ENCODE measurements at regions not wholly inside any gene's neighbourhood (a gene's known extent, or its start where the extent isn't known, plus 50 kb on each side); places are given as distances from the start of the nearest gene placed in this dataset.

DNA sequence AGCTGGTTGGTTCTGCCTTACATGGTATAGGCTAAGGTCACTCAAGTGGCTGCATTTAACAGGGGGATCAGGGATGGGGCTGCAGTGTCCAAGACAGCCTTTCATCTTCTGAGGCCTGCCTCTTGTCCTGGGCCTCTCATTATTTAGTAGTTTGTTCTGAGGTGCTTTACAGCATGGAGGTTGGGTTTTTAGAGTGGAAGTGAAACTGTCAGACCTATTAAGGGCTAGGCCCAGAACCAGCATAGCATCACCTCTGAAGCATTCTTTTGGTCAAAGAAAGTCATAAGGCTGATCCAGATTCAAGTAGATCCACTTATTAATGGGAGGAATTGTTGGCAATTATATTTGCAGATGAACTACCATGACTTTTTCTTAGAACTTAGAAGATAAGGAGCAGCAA lies 146.0 kb upstream of the NMUR2 start:
- H3K9ac ChIP-seq (ENCODE audit: low read length) = no peak overlapping the region
- no peaks in the 10 kb centered on the region for H3K79me2 ChIP-seq (ENCODE audit: insufficient read depth, low read length)
- H3K9me3 ChIP-seq (ENCODE audit: insufficient read depth, low read length) = no peaks in the 10 kb centered on the region
- no peaks in the 10 kb centered on the region for H3K36me3 ChIP-seq (ENCODE audit: low read length)
- H2AFZ ChIP-seq (ENCODE audit: low read depth, low read length, severe bottlenecking) = no peak overlapping the region
- no peaks in the 10 kb centered on the region for H3K9me2 ChIP-seq (replicated peaks; ENCODE audit: insufficient read depth, low read length)
- H3K4me3 ChIP-seq (ENCODE audit: insufficient read depth, low read length, poor library complexity, severe bottlenecking) = no peak overlapping the region
- no peak overlapping the region for H3K4me2 ChIP-seq (ENCODE audit: low read depth, low read length, poor library complexity, severe bottlenecking)
- H3F3A ChIP-seq (ENCODE audit: insufficient read depth) = no peaks in the 10 kb centered on the region
- H4K20me1 ChIP-seq (ENCODE audit: low read depth, low read length) = no peaks in the 10 kb centered on the region
- no peaks in the 10 kb centered on the region; the same call in 1 of the 2 replicates for H3K27me3 ChIP-seq (ENCODE audit: low read length)
- H3K27ac ChIP-seq (ENCODE audit: low read depth, low read length) = no peak overlapping the region
- TF ChIP-seq, protein P1, sequence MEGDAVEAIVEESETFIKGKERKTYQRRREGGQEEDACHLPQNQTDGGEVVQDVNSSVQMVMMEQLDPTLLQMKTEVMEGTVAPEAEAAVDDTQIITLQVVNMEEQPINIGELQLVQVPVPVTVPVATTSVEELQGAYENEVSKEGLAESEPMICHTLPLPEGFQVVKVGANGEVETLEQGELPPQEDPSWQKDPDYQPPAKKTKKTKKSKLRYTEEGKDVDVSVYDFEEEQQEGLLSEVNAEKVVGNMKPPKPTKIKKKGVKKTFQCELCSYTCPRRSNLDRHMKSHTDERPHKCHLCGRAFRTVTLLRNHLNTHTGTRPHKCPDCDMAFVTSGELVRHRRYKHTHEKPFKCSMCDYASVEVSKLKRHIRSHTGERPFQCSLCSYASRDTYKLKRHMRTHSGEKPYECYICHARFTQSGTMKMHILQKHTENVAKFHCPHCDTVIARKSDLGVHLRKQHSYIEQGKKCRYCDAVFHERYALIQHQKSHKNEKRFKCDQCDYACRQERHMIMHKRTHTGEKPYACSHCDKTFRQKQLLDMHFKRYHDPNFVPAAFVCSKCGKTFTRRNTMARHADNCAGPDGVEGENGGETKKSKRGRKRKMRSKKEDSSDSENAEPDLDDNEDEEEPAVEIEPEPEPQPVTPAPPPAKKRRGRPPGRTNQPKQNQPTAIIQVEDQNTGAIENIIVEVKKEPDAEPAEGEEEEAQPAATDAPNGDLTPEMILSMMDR (IDR thresholded peaks at IDR 0.05; ENCODE audit: insufficient read depth, low read length, poor library complexity, severe bottlenecking) = no peak
- no peak for TF ChIP-seq EZH2phosphoT487 (conservative IDR thresholded peaks at IDR 0.05; ENCODE audit: low read length)

DNA sequence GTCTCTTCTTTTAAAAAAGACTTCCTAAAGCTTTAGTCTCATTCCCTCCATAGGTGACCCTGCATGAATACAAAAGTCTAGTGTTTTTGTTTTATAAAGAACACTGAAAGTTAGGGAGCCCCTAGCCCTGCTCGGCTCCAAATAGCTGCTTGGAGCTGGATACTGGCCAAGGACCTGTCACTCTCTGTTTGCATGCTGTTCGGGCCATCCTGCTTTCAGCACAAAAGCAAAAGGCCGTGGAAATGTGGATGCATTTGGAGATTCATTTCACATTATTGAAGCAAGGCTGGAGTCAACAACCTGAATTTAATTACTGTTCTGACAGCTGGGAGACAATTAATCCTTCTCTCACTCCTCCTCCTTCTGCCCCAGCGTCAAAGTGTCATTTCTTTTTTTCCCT lies 151.7 kb upstream of the NMUR2 start:
- no peaks in the 10 kb centered on the region for H3K9me3 ChIP-seq (ENCODE audit: insufficient read depth, low read length)
- no peak overlapping the region for H3K4me2 ChIP-seq (ENCODE audit: low read depth, low read length, poor library complexity, severe bottlenecking)
- H3K4me3 ChIP-seq (ENCODE audit: insufficient read depth, low read length, poor library complexity, severe bottlenecking) = no peak overlapping the region
- H4K20me1 ChIP-seq (ENCODE audit: low read depth, low read length) = no peaks in the 10 kb centered on the region
- TF ChIP-seq, protein P1 (IDR thresholded peaks at IDR 0.05; ENCODE audit: insufficient read depth, low read length, poor library complexity, severe bottlenecking) = no peak
- TF ChIP-seq EZH2phosphoT487 (conservative IDR thresholded peaks at IDR 0.05; ENCODE audit: low read length) = no peak
- H3K9ac ChIP-seq (ENCODE audit: low read length) = no peak overlapping the region
- no peaks in the 10 kb centered on the region for H3K79me2 ChIP-seq (ENCODE audit: insufficient read depth, low read length)
- H3K27ac ChIP-seq (ENCODE audit: low read depth, low read length) = no peak overlapping the region
- H3K9me2 ChIP-seq (replicated peaks; ENCODE audit: insufficient read depth, low read length) = no peaks in the 10 kb centered on the region
- no peak overlapping the region for H2AFZ ChIP-seq (ENCODE audit: low read depth, low read length, severe bottlenecking)
- H3K27me3 ChIP-seq (ENCODE audit: low read length) = no peaks in the 10 kb centered on the region; the same call in 1 of the 2 replicates
- H3F3A ChIP-seq (ENCODE audit: insufficient read depth) = no peaks in the 10 kb centered on the region
- H3K36me3 ChIP-seq (ENCODE audit: low read length) = no peaks in the 10 kb centered on the region

DNA sequence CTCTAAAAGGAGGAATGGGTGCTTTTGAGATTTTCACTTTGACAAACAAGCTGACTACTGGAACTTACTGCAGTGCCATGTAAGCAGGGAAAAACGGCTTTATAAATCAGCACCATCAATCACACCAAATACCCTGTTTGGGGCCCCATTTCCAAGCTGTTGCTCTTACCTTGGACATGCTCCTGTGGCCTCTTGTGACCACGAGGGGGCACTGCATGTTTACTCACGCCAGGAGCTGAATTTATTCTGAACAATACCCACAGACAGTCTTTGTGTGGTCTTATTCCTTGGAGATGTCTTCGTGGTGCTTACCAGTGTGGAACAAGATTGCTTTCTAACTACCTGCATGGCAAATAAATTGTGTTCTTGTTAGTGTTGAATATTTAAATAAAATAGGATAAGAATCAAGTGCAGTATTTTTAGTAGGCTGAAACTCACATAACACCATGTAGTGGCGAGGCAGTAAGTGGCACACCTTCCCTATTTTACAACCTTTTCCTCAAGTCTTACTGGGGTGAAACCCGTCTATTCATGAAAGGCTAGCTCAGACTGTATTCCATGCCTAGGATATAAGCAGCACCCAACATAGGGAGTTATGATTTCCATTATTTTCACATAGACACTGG lies 155.5 kb upstream of the NMUR2 start:
- Histone ChIP-seq H3K27me3 (ENCODE audit: low read length) (no peaks in the 10 kb centered on the region), H3K9me3 (ENCODE audit: insufficient read depth, low read length) (no peaks in the 10 kb centered on the region), H3K36me3 (ENCODE audit: low read length) (no peaks in the 10 kb centered on the region), H3K79me2 (ENCODE audit: insufficient read depth, low read length) (no peaks in the 10 kb centered on the region), H3F3A (ENCODE audit: insufficient read depth) (no peaks in the 10 kb centered on the region), H2AFZ (ENCODE audit: low read depth, low read length, severe bottlenecking) (no peak overlapping the region), H3K9me2 (replicated peaks; ENCODE audit: insufficient read depth, low read length) (no peaks in the 10 kb centered on the region), H4K20me1 (ENCODE audit: low read depth, low read length) (no peaks in the 10 kb centered on the region), H3K4me2 (ENCODE audit: low read depth, low read length, poor library complexity, severe bottlenecking) (no peak overlapping the region), H3K9ac (ENCODE audit: low read length) (no peak overlapping the region), H3K27ac (ENCODE audit: low read depth, low read length) (no peak overlapping the region), H3K4me3 (ENCODE audit: insufficient read depth, low read length, poor library complexity, severe bottlenecking) (no peak overlapping the region)
- TF ChIP-seq, protein P1 (IDR thresholded peaks at IDR 0.05; ENCODE audit: insufficient read depth, low read length, poor library complexity, severe bottlenecking) = peak; percentile 75
- no peak for TF ChIP-seq EZH2phosphoT487 (conservative IDR thresholded peaks at IDR 0.05; ENCODE audit: low read length)

Measured in SU-DHL-6 (cell line).